SK-N-SH treated with all-trans-retinoic acid at 6 μM for 48 hours (cell line): ENCODE measurements at regions not wholly inside any gene's neighbourhood (a gene's known extent, or its start where the extent isn't known, plus 50 kb on each side); places are given as distances from the start of the nearest gene placed in this dataset.

Experiments
- ARNTL ChIP-seq: fragments of 450-650 bp; formaldehyde crosslinking; IDR thresholded peaks from 2 replicates; pipeline ENCODE4 v1.5.0; 2020; ENCODE audit warnings: low read depth, mild to moderate bottlenecking, moderate library complexity, borderline replicate concordance
- CSDC2 ChIP-seq: fragments of 250-450 bp; sonication (Bioruptor Pico); IDR thresholded peaks from 2 replicates; pipeline ENCODE4 v1.5.0; 2020; ENCODE audit warnings: mild to moderate bottlenecking, moderate library complexity
- ESRRG ChIP-seq: fragments of 250-450 bp; sonication (Bioruptor Pico); IDR thresholded peaks from 2 replicates; pipeline ENCODE4 v1.6.1; 2021; ENCODE audit warnings: mild to moderate bottlenecking
- GLIS3 ChIP-seq: fragments of 250-450 bp; sonication (Bioruptor Pico); IDR thresholded peaks from 2 replicates; pipeline ENCODE4 v1.5.0; 2020; ENCODE audit warnings: mild to moderate bottlenecking, moderate library complexity
- ISL1 ChIP-seq: fragments of 250-450 bp; sonication (Bioruptor Pico); IDR thresholded peaks from 2 replicates; pipeline ENCODE4 v2.1.2; 2022; ENCODE audit warnings: mild to moderate bottlenecking, moderate library complexity
- PATZ1 ChIP-seq: fragments of 250-450 bp; sonication (Bioruptor Pico); IDR thresholded peaks from 2 replicates; pipeline ENCODE4 v1.8.0; 2020; ENCODE audit warnings: mild to moderate bottlenecking, moderate library complexity, borderline replicate concordance
- TSHZ2 ChIP-seq: fragments of 250-450 bp; sonication (Bioruptor Pico); IDR thresholded peaks from 2 replicates; pipeline ENCODE4 v1.5.0; 2020; ENCODE audit warnings: mild to moderate bottlenecking, moderate library complexity
- ZFP30 ChIP-seq: fragments of 450-650 bp; formaldehyde crosslinking; IDR thresholded peaks from 2 replicates; pipeline ENCODE4 v1.5.0; 2022; ENCODE audit warnings: mild to moderate bottlenecking, moderate library complexity

- no peak for TF ChIP-seq CSDC2 (CRISPR knock-in tag)
- no peak for TF ChIP-seq ESRRG (CRISPR knock-in tag)
- no peak for TF ChIP-seq TSHZ2 (CRISPR knock-in tag)
- TF ChIP-seq ISL1 (CRISPR knock-in tag): no peak
- TF ChIP-seq PATZ1 (CRISPR knock-in tag): no peak
- TF ChIP-seq GLIS3: no peak
- no peak for TF ChIP-seq ZFP30 (CRISPR knock-in tag)
- TF ChIP-seq ARNTL: no peak
These were observed 197.1 kb downstream of the HIPK3 start for GRCh38 chr11:33454264-33454663.
